B cell (primary cell): ENCODE measurements at regions not wholly inside any gene's neighbourhood (a gene's known extent, or its start where the extent isn't known, plus 50 kb on each side); places are given as distances from the start of the nearest gene placed in this dataset.

ENCODE experiments used
- ATAC-seq: fragments of 200-7000 bp; cut with Tn5 transposase; one replicate; pipeline ENCODE4 v1.10.0; 2021; ENCODE audit warnings: low read depth, mild to moderate bottlenecking, moderate number of reproducible peaks, moderate library complexity
- CTCF ChIA-PET: fragments of 350-600 bp; sonication (Branson Sonifier 250); formaldehyde crosslinking; loops from one replicate; lab custom pipeline; 2021; ENCODE audit warnings: antibody characterized with exemption, inconsistent platforms; lab: Charles Lee
- POLR2A ChIA-PET: fragments of 350-600 bp; sonication (Branson Sonifier 250); formaldehyde crosslinking; loops from one replicate; lab custom pipeline; 2021; ENCODE audit warnings: antibody characterized with exemption; lab: Charles Lee
- DNase-seq: peaks from one replicate; pipeline ENCODE4 v3.0.0; 2013
- H2AFZ ChIP-seq: 2 replicates; pipeline ENCODE4 v1.6.1; 2012; ENCODE audit warnings: mild to moderate bottlenecking, low read depth, low read length; ENCODE audit not compliant: insufficient read depth, poor library complexity, severe bottlenecking
- H3K27ac ChIP-seq, 2 donors: 1 replicate in 1 of 2; 2 replicates in 1 of 2; pipeline ENCODE4 v1.5.1; 2012 to 2013; ENCODE audit warnings: low read length in 2 of 2, mild to moderate bottlenecking in 2 of 2, moderate library complexity in 1 of 2
- H3K27me3 ChIP-seq, 4 experiments: fragments of 200-600 bp in 1 of 4; sonication (generic) in 1 of 4; replicated peaks in 1 of 4; 1 replicate in 2 of 4; 2 replicates in 2 of 4; pipeline versions ENCODE4 v1.6.1 to v1.7.0; 2013 to 2016; ENCODE audit warnings: low read length in 3 of 4, mild to moderate bottlenecking in 2 of 4, mixed read lengths in 1 of 4, moderate library complexity in 1 of 4; ENCODE audit not compliant: insufficient read depth in 4 of 4, control insufficient read depth in 3 of 4; ENCODE audit errors: control extremely low read depth in 1 of 4
- H3K36me3 ChIP-seq, 2 experiments: replicated peaks in 1 of 2; 1 replicate in 1 of 2; 2 replicates in 1 of 2; pipeline versions ENCODE4 v1.6.1 to v1.7.1; 2013; ENCODE audit warnings: low read length in 1 of 2; ENCODE audit not compliant: insufficient read depth in 2 of 2, control insufficient read depth in 1 of 2; ENCODE audit errors: control extremely low read depth in 1 of 2, extremely low read depth in 1 of 2
- H3K4me1 ChIP-seq, 2 donors: fragments of 200-600 bp in 1 of 2; sonication (generic) in 1 of 2; 1 replicate in 1 of 2; 2 replicates in 1 of 2; pipeline versions ENCODE4 v1.5.1 to v1.6.1; 2013 to 2017; ENCODE audit warnings: low read length in 2 of 2; ENCODE audit not compliant: control insufficient read depth in 2 of 2, insufficient read depth in 2 of 2
- H3K4me2 ChIP-seq: replicated peaks from 2 replicates; pipeline ENCODE3; 2012; ENCODE audit warnings: mild to moderate bottlenecking, low read depth, low read length; ENCODE audit not compliant: poor library complexity, severe bottlenecking
- H3K4me3 ChIP-seq, 5 experiments: fragments of 200-600 bp in 1 of 5; sonication (generic) in 1 of 5; 1 replicate in 3 of 5; 2 replicates in 2 of 5; pipeline versions ENCODE4 v1.5.1 to v1.7.0; 2011 to 2016; ENCODE audit warnings: low read length in 4 of 5, mild to moderate bottlenecking in 4 of 5, low read depth in 2 of 5, control low read depth in 1 of 5, moderate library complexity in 1 of 5; ENCODE audit not compliant: insufficient read depth in 1 of 5; ENCODE audit errors: control extremely low read depth in 1 of 5, extremely low read depth in 1 of 5
- H3K79me2 ChIP-seq: fragments of 200-600 bp; sonication (generic); one replicate; pipeline ENCODE4 v1.6.0; 2016; ENCODE audit warnings: low read length; ENCODE audit not compliant: control insufficient read depth, insufficient read depth
- H3K9ac ChIP-seq: fragments of 200-600 bp; sonication (generic); 2 replicates; pipeline ENCODE4 v1.6.1; 2017; ENCODE audit warnings: mild to moderate bottlenecking, low read length, moderate library complexity
- H3K9me3 ChIP-seq, 3 donors: one replicate each; pipeline versions ENCODE4 v1.6.1 to v1.7.1; 2013; ENCODE audit warnings: low read length in 2 of 3; ENCODE audit not compliant: control insufficient read depth in 2 of 3, insufficient read depth in 1 of 3; ENCODE audit errors: control extremely low read depth in 1 of 3
- H4K20me1 ChIP-seq: 2 replicates; pipeline ENCODE4 v1.6.0; 2012; ENCODE audit warnings: mild to moderate bottlenecking, low read length; ENCODE audit not compliant: insufficient read depth, control insufficient read depth, poor library complexity, severe bottlenecking
- H3K27ac Mint-ChIP-seq: one replicate; pipeline ENCODE4 v1.8.0; 2021; ENCODE audit warnings: mixed read lengths
- H3K27me3 Mint-ChIP-seq: one replicate; pipeline ENCODE4 v1.8.0; 2021; ENCODE audit warnings: mixed read lengths
- H3K4me1 Mint-ChIP-seq: one replicate; pipeline ENCODE4 v1.8.0; 2021; ENCODE audit warnings: mixed read lengths
- H3K4me3 Mint-ChIP-seq: one replicate; pipeline ENCODE4 v1.8.0; 2021; ENCODE audit warnings: mixed read lengths
- H3K9me3 Mint-ChIP-seq: one replicate; pipeline ENCODE4 v1.8.0; 2022; ENCODE audit warnings: mixed read lengths; ENCODE audit not compliant: insufficient read depth
- EZH2 ChIP-seq: IDR thresholded peaks from 2 replicates; pipeline ENCODE4 v1.6.1; 2012; ENCODE audit warnings: borderline replicate concordance, low read depth, mild to moderate bottlenecking, moderate library complexity, low read length; ENCODE audit not compliant: insufficient read depth, poor library complexity, severe bottlenecking
- WGBS: methylation state at CpG from one replicate; pipeline ENCODE4 v1.1.5; 2013; ENCODE audit warnings: missing lambda C conversion rate; ENCODE audit not compliant: insufficient coverage; 5-methylcytosine and 5-hydroxymethylcytosine counted together
- intact Hi-C: fragments of 100-400 bp; cut with micrococcal nuclease; formaldehyde crosslinking; loops from one replicate; pipeline ENCODE4 v1.10.0; 2022
- TF ChIP-seq, protein P1 (sequence below): fragments of 200-600 bp; IDR thresholded peaks from one replicate; pipeline ENCODE4 v1.8.0; 2022; ENCODE audit warnings: antibody characterized with exemption, mild to moderate bottlenecking

- H3K9me3 ChIP-seq = no peaks in the 10 kb centered on the region
- H3K27me3 ChIP-seq = no peaks in the 10 kb centered on the region
- H3K9me3 Mint-ChIP-seq = no peaks in the 10 kb centered on the region
- H3K27ac Mint-ChIP-seq = no peak overlapping the region
- H3K36me3 ChIP-seq = no peaks in the 10 kb centered on the region
- intact Hi-C loops = no loop called here
- H2AFZ ChIP-seq = no peak overlapping the region
- H3K4me2 ChIP-seq = no peak overlapping the region
- no CpG with 5 or more reads among the region's 2 CpGs for WGBS
- H3K27ac ChIP-seq = no peak overlapping the region
- ATAC-seq (no peak), DNase-seq (no peak)
- H3K9ac ChIP-seq = no peak overlapping the region
- TF ChIP-seq, protein P1, sequence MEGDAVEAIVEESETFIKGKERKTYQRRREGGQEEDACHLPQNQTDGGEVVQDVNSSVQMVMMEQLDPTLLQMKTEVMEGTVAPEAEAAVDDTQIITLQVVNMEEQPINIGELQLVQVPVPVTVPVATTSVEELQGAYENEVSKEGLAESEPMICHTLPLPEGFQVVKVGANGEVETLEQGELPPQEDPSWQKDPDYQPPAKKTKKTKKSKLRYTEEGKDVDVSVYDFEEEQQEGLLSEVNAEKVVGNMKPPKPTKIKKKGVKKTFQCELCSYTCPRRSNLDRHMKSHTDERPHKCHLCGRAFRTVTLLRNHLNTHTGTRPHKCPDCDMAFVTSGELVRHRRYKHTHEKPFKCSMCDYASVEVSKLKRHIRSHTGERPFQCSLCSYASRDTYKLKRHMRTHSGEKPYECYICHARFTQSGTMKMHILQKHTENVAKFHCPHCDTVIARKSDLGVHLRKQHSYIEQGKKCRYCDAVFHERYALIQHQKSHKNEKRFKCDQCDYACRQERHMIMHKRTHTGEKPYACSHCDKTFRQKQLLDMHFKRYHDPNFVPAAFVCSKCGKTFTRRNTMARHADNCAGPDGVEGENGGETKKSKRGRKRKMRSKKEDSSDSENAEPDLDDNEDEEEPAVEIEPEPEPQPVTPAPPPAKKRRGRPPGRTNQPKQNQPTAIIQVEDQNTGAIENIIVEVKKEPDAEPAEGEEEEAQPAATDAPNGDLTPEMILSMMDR = no peak
- TF ChIP-seq EZH2 = no peak
- H3K79me2 ChIP-seq = no peaks in the 10 kb centered on the region
- H3K4me1 ChIP-seq = no peaks in the 10 kb centered on the region
- no peaks in the 10 kb centered on the region for H4K20me1 ChIP-seq
- H3K4me1 Mint-ChIP-seq = no peaks in the 10 kb centered on the region
- ChIA-PET CTCF (no interaction called here), POLR2A (no interaction called here)
- H3K27me3 Mint-ChIP-seq = no peaks in the 10 kb centered on the region
- no peak overlapping the region for H3K4me3 ChIP-seq
- H3K4me3 Mint-ChIP-seq = no peak overlapping the region
Measured at GRCh38 chr1:81287411-81288080, 513.2 kb upstream of the ADGRL2 start.

DNA sequence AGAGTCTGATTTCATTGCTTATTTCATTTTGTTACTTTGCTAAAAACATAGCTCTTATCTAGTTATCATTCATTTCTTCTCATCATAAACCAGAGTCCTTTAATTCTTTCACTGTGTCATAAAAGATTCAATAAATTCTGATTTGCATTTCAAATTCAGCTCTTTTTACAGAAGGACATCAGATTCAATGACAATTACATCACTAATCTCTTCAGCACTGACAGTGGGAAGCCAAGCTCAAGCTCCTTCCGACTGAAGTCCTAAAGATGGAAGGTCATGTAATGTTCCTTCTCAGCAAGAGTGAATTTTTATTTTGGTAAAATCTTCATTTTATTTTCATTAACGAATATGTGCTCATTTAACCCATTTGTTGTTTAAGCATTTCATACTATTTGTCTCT is 530.7 kb upstream of the ADGRL2 start:
- no peak overlapping the region for H3K4me3 Mint-ChIP-seq
- no peak overlapping the region for H3K4me3 ChIP-seq
- H3K79me2 ChIP-seq = no peaks in the 10 kb centered on the region
- no peak overlapping the region for H3K4me2 ChIP-seq
- no CpG with 5 or more reads among the region's 2 CpGs for WGBS
- intact Hi-C loops = no loop called here
- no peaks in the 10 kb centered on the region for H3K4me1 ChIP-seq
- H3K27ac Mint-ChIP-seq = no peak overlapping the region
- H4K20me1 ChIP-seq = no peaks in the 10 kb centered on the region
- no peak for DNase-seq
- H3K27me3 ChIP-seq = no peaks in the 10 kb centered on the region
- no peak overlapping the region for H3K27ac ChIP-seq
- ChIA-PET CTCF (no interaction called here), POLR2A (no interaction called here)
- TF ChIP-seq EZH2 = no peak
- TF ChIP-seq, protein P1 = no peak
- no peak for ATAC-seq
- no peaks in the 10 kb centered on the region for H3K9me3 ChIP-seq
- H3K27me3 Mint-ChIP-seq = no peaks in the 10 kb centered on the region
- H3K4me1 Mint-ChIP-seq = no peaks in the 10 kb centered on the region
- H2AFZ ChIP-seq = no peak overlapping the region
- no peaks in the 10 kb centered on the region for H3K9me3 Mint-ChIP-seq
- H3K9ac ChIP-seq = no peak overlapping the region
- no peaks in the 10 kb centered on the region for H3K36me3 ChIP-seq
